ENCODE measurements at regions not wholly inside any gene's neighbourhood (a gene's known extent, or its start where the extent isn't known, plus 50 kb on each side); places are given as distances from the start of the nearest gene placed in this dataset.
A peak's percentile ranks its signal among the peaks of the same experiment; 100 is the strongest.

DNA sequence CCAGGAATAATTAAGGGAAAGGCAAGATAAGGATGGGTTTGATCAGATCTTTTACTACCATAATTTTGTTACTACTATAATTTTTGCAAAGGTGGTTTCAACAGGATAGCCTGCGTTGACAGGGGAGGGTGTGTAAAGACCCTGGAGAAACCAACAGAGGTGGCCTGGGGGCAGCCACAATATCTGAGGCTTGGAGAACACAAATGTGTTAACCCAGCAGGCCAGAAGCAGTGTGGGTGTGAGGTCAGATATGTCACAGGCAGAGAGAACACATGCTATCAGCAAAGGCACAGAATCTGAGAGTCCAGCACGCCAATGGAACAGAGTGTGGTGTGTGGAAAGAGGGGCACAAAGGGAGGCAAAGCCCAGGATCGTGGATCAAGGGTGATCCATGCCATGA lies 399.4 kb upstream of the TRIB2 start:
- no peak for ATAC-seq
- intact Hi-C loops (cut with micrococcal nuclease), result loop anchor here in 1 of 2 donors (5.0 kb wide), 1 partner anchor 90 kb away; no protein-coding TSS in a partner anchor
- H3K36me3 Mint-ChIP-seq, result peaks cover 0 to 2% (median 0%) of the 10 kb centered on the region in 5 donors

DNA sequence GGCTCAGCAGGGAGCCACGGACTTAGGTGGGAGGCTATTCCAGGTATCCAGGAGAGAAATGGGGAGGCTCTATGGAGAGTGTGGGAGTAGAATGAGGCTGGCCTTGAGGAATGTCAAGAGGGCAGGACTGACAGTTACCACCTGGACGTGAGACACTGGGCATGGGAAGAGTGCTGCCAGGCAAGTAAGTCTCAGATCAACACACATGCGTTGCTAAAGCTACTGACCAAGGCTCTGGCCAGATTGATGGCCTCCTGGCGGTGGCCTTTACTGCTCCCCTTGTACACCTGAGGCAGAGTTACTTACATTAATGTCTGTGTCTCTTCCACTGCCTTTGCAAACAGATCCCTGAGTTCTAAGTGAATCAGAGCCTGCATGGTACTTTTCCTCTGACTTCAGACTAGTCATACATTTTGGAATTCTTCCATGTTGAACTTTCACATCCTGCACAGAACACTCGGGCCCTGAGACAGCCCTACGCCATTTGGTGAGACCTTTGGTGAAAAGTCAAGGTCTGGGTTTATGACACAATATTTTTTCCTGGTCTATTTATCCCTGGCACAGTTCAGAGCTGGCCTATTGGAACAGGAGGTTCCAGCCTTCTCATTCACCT lies 398.8 kb upstream of the TRIB2 start:
- DNase-seq, result no peak
- H3K4me1 ChIP-seq (ENCODE audit: control insufficient read depth in 2 of 2, insufficient read depth in 2 of 2, low read length in 2 of 2), result peaks cover 0 to 16% of the 10 kb centered on the region in 2 donors
- Mint-ChIP-seq H3K36me3 (peaks cover 0 to 2% (median 0%) of the 10 kb centered on the region in 5 donors), H3K27ac (peak overlapping the region in 1 of 9 donors; percentile 36), H3K4me1 (peaks cover 7 to 25% (median 19%) of the 10 kb centered on the region in 7 donors), H3K9me3 (peaks cover 0 to 6% (median 0%) of the 10 kb centered on the region in 11 donors), H3K27me3 (peaks cover 0 to 18% (median 0%) of the 10 kb centered on the region in 5 donors), H3K4me3 (no peak overlapping the region)
- H3K27ac ChIP-seq (ENCODE audit: low read depth, low read length), result no peak overlapping the region
- no peak overlapping the region for H3K4me3 ChIP-seq (ENCODE audit: low read length)
- CTCF ChIA-PET, result interaction anchor here (1.1 to 1.9 kb wide), 2 partner anchors 13 kb away, joined by 3 to 4 read pairs; no protein-coding TSS in a partner anchor
- ATAC-seq, result no peak
- intact Hi-C loops (cut with micrococcal nuclease), result loop anchor here in 1 of 2 donors (5.0 kb wide), 1 partner anchor 91 kb away; no protein-coding TSS in a partner anchor
- no peaks in the 10 kb centered on the region for H3K36me3 ChIP-seq (ENCODE audit: control insufficient read depth in 2 of 3, insufficient read depth in 3 of 3, low read length in 3 of 3)
- no peaks in the 10 kb centered on the region for H3K27me3 ChIP-seq (ENCODE audit: control insufficient read depth in 2 of 2, insufficient read depth in 2 of 2, low read length in 2 of 2)
- POLR2A ChIA-PET, result no interaction called here
- H3K9me3 ChIP-seq (ENCODE audit: control insufficient read depth in 2 of 3, low read length in 3 of 3), result no peaks in the 10 kb centered on the region

More for the DNA sequence above, 399.4 kb upstream of the TRIB2 start:
- no peak for DNase-seq
- Histone ChIP-seq H3K27ac (ENCODE audit: low read depth, low read length) (no peak overlapping the region), H3K4me3 (ENCODE audit: low read length) (no peak overlapping the region), H3K27me3 (ENCODE audit: control insufficient read depth in 2 of 2, insufficient read depth in 2 of 2, low read length in 2 of 2) (no peaks in the 10 kb centered on the region), H3K9me3 (ENCODE audit: control insufficient read depth in 2 of 3, low read length in 3 of 3) (no peaks in the 10 kb centered on the region), H3K36me3 (ENCODE audit: control insufficient read depth in 2 of 3, insufficient read depth in 3 of 3, low read length in 3 of 3) (no peaks in the 10 kb centered on the region), H3K4me1 (ENCODE audit: control insufficient read depth in 2 of 2, insufficient read depth in 2 of 2, low read length in 2 of 2) (peaks cover 0 to 16% of the 10 kb centered on the region in 2 donors)
- Mint-ChIP-seq H3K4me3 (no peak overlapping the region), H3K27me3 (peaks cover 0 to 18% (median 0%) of the 10 kb centered on the region in 5 donors), H3K4me1 (peaks cover 7 to 31% (median 25%) of the 10 kb centered on the region in 7 donors), H3K27ac (peak overlapping the region in 1 of 9 donors; percentile 36), H3K9me3 (peaks cover 0 to 6% (median 0%) of the 10 kb centered on the region in 11 donors)
- ChIA-PET CTCF (interaction anchor here (1.1 kb wide), 1 partner anchor 13 kb away, joined by 3 read pairs; no protein-coding TSS in a partner anchor), POLR2A (interaction anchor here (1.1 kb wide), 1 partner anchor 10 kb away, joined by 3 read pairs; no protein-coding TSS in a partner anchor)

DNA sequence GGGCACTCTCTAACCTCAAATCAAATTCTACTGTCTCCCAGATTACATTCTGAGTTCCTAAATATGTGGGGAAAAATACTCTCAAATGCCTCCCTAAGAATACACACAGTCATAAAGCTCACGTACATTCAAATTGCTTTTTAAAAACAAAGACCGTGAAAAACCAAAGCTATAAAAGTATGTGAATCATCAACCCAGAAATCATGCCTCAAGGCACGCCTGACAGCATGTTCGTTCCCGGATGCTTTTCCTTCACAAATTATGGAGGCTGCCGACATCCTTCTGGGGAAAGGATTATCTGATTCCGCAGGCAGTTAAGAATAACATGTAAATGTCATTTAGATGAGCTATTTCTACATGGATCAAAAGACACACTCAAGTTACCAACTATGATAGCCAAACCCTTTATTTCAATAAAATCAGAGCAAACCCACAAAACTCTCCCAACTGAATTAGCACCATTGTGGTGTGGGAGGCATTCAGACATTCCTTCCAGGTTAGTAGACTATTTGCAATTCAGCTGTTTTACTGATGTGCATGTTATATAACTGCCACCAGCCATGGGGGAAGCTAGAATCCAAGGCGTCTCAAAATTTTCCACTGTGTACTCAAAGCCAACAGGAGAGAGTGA lies 398.2 kb upstream of the TRIB2 start:
- no peak overlapping the region for H3K27ac Mint-ChIP-seq
- no peaks in the 10 kb centered on the region for H3K9me3 ChIP-seq (ENCODE audit: control insufficient read depth in 2 of 3, low read length in 3 of 3)
- no peak overlapping the region for H3K27ac ChIP-seq (ENCODE audit: low read depth, low read length)
- no peaks in the 10 kb centered on the region for H3K27me3 ChIP-seq (ENCODE audit: control insufficient read depth in 2 of 2, insufficient read depth in 2 of 2, low read length in 2 of 2)
- H3K27me3 Mint-ChIP-seq, result peaks cover 0 to 16% (median 0%) of the 10 kb centered on the region in 5 donors
- H3K4me3 Mint-ChIP-seq, result no peak overlapping the region
- H3K4me3 ChIP-seq (ENCODE audit: low read length), result no peak overlapping the region
- H3K9me3 Mint-ChIP-seq, result peaks cover 0 to 6% (median 0%) of the 10 kb centered on the region in 11 donors
- intact Hi-C loops (cut with micrococcal nuclease), result loop anchor here in 1 of 2 donors (5.0 kb wide), 1 partner anchor 91 kb away; no protein-coding TSS in a partner anchor
- H3K4me1 Mint-ChIP-seq, result peaks cover 2 to 19% (median 13%) of the 10 kb centered on the region in 7 donors
- DNase-seq (no peak), ATAC-seq (no peak)
- POLR2A ChIA-PET, result no interaction called here
- CTCF ChIA-PET, result interaction anchor here (1.9 kb wide), 1 partner anchor 13 kb away, joined by 4 read pairs; no protein-coding TSS in a partner anchor
- peaks cover 0 to 11% of the 10 kb centered on the region in 2 donors for H3K4me1 ChIP-seq (ENCODE audit: control insufficient read depth in 2 of 2, insufficient read depth in 2 of 2, low read length in 2 of 2)
- peaks cover 0 to 2% (median 0%) of the 10 kb centered on the region in 5 donors for H3K36me3 Mint-ChIP-seq
- H3K36me3 ChIP-seq (ENCODE audit: control insufficient read depth in 2 of 3, insufficient read depth in 3 of 3, low read length in 3 of 3), result no peaks in the 10 kb centered on the region

DNA sequence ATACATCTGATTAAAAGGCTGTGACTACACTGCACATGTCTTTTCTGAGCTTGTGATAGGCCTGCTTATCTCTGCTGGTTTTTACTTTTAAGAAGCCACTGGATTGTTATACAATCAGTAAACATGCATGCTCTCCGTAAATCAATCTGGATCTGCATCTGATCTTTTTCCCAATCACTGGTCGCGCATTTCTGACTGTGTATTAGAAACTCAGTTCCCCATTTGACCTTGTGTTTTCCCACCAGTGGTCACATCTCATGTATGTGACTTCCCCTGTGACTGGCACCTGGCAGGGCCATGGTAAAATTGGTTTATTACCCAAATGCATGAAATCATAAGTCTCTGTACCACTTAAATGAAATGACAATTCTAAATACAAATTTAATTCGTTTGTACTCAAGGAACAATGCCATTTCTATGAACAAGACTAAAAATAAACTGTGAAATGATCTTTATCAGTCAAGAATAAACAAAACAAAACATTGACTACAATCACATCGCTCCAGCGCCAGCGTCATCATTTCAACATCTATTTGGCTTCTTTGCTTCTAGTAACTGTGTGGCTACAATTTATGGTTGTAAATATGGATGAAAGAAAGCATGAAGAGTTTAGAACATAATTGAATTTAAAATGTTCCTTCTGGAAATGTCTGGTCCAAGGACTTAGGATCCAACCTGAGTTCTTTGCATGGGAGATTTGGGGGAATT lies 396.6 kb upstream of the TRIB2 start:
- POLR2A ChIA-PET, result interaction anchor here (0.5 kb wide), 1 partner anchor 389 kb away, joined by 3 read pairs; no protein-coding TSS in a partner anchor
- H3K27ac Mint-ChIP-seq, result no peak overlapping the region
- no peaks in the 10 kb centered on the region for H3K27me3 ChIP-seq (ENCODE audit: control insufficient read depth in 2 of 2, insufficient read depth in 2 of 2, low read length in 2 of 2)

DNA sequence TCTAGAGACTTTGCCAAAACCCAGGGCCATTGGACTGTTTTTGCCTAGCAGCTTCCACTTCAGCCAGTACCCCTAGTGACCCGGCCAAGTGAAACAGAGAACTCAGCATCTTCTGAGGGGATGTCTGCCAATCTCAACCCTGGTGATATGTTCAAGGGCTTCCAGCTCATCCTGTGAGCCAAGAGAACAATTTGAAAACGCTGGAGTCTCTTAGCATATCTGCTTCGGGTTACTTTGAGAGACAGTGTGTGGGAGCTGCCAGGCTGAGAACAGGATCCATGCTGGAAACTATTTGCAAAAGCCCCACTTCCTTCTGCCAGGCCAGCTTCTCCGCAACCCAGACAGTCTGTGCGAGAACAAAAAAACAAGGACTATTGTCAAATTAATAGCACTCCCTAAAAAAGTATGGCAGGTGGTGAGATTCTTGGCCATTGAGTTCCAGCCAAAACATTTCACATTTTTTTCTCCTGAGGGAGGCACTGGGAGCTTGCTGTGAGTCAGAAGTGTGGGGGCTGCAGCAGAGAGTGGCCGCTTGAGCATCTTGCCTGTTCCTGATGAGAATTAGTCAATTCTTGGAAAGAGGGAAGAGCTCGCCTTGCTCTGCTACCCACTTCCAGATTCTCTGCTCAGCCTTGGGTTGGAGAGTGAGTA lies 395.6 kb upstream of the TRIB2 start:
- Mint-ChIP-seq H3K4me1 (peaks cover 0 to 11% (median 0%) of the 10 kb centered on the region in 7 donors), H3K27me3 (peaks cover 0 to 16% (median 0%) of the 10 kb centered on the region in 5 donors), H3K4me3 (no peak overlapping the region), H3K36me3 (peaks cover 0 to 2% (median 0%) of the 10 kb centered on the region in 5 donors), H3K27ac (no peak overlapping the region), H3K9me3 (peaks cover 0 to 5% (median 0%) of the 10 kb centered on the region in 11 donors)
- H3K4me3 ChIP-seq (ENCODE audit: low read length), result no peak overlapping the region
- H3K27me3 ChIP-seq (ENCODE audit: control insufficient read depth in 2 of 2, insufficient read depth in 2 of 2, low read length in 2 of 2), result no peaks in the 10 kb centered on the region
- H3K36me3 ChIP-seq (ENCODE audit: control insufficient read depth in 2 of 3, insufficient read depth in 3 of 3, low read length in 3 of 3), result no peaks in the 10 kb centered on the region
- intact Hi-C loops (cut with micrococcal nuclease), result loop anchor here in 1 of 2 donors (10.0 kb wide), 1 partner anchor 496 kb away; no protein-coding TSS in a partner anchor
- DNase-seq (no peak), ATAC-seq (no peak)
- CTCF ChIA-PET, result interaction anchor here (1.1 kb wide), 1 partner anchor 15 kb away, joined by 3 read pairs; no protein-coding TSS in a partner anchor
- no peaks in the 10 kb centered on the region for H3K9me3 ChIP-seq (ENCODE audit: control insufficient read depth in 2 of 3, low read length in 3 of 3)
- no peaks in the 10 kb centered on the region for H3K4me1 ChIP-seq (ENCODE audit: control insufficient read depth in 2 of 2, insufficient read depth in 2 of 2, low read length in 2 of 2)
- no peak overlapping the region for H3K27ac ChIP-seq (ENCODE audit: low read depth, low read length)
- POLR2A ChIA-PET, result no interaction called here

More for the DNA sequence above, 396.6 kb upstream of the TRIB2 start:
- Histone ChIP-seq H3K4me3 (ENCODE audit: low read length) (no peak overlapping the region), H3K36me3 (ENCODE audit: control insufficient read depth in 2 of 3, insufficient read depth in 3 of 3, low read length in 3 of 3) (no peaks in the 10 kb centered on the region), H3K27ac (ENCODE audit: low read depth, low read length) (no peak overlapping the region), H3K9me3 (ENCODE audit: control insufficient read depth in 2 of 3, low read length in 3 of 3) (no peaks in the 10 kb centered on the region), H3K4me1 (ENCODE audit: control insufficient read depth in 2 of 2, insufficient read depth in 2 of 2, low read length in 2 of 2) (no peaks in the 10 kb centered on the region)
- CTCF ChIA-PET, result interaction anchor here (1.0 to 1.9 kb wide), 3 partner anchors 11 to 20 kb away, joined by 3 to 4 read pairs (median 3); no protein-coding TSS in a partner anchor
- Mint-ChIP-seq H3K36me3 (peaks cover 0 to 2% (median 0%) of the 10 kb centered on the region in 5 donors), H3K27me3 (peaks cover 0 to 16% (median 0%) of the 10 kb centered on the region in 5 donors), H3K4me1 (peaks cover 0 to 6% (median 0%) of the 10 kb centered on the region in 7 donors), H3K4me3 (no peak overlapping the region), H3K9me3 (peaks cover 0 to 5% (median 0%) of the 10 kb centered on the region in 11 donors)
- DNase-seq (no peak), ATAC-seq (peak; percentile 68)
- intact Hi-C loops (cut with micrococcal nuclease), result loop anchor here in 1 of 2 donors (10.0 kb wide), 1 partner anchor 495 kb away; no protein-coding TSS in a partner anchor

Data from naive thymus-derived CD4-positive, alpha-beta T cell (primary cell).